ENCODE measurements at regions not wholly inside any gene's neighbourhood (a gene's known extent, or its start where the extent isn't known, plus 50 kb on each side); places are given as distances from the start of the nearest gene placed in this dataset.

- TF ChIP-seq CTCF (IDR thresholded peaks at IDR 0.05) (no peak), POLR2A (IDR thresholded peaks at IDR 0.05) (no peak)
These were observed 127.2 kb upstream of the ARHGAP28 start for GRCh38 chr18:6602365-6602764.
